Body of pancreas (tissue), 4 donors: ENCODE measurements at regions not wholly inside any gene's neighbourhood (a gene's known extent, or its start where the extent isn't known, plus 50 kb on each side); places are given as distances from the start of the nearest gene placed in this dataset.
"Not testable (repeated sequence)": the region's sequence is repeated elsewhere in the genome, so short reads cannot be mapped to it uniquely, and the experiment has no call there.

Experiments used
- ATAC-seq: fragments of 150-250 bp; one replicate; pipeline ENCODE4 v1.9.1; 2016
- DNase-seq, 4 donors: peaks; one replicate each; pipeline ENCODE4 v3.0.0-alpha.2; 2019
- H3K27ac ChIP-seq, 4 donors: fragments of 200-600 bp; sonication (generic); 1 replicate in 3 of 4; 2 replicates in 1 of 4; pipeline versions ENCODE4 v1.5.1 to v1.6.1; 2016 to 2019; ENCODE audit warnings: mild to moderate bottlenecking in 1 of 4, mixed read lengths in 1 of 4, moderate library complexity in 1 of 4
- H3K27me3 ChIP-seq, 2 donors: fragments of 200-600 bp; sonication (generic); one replicate each; pipeline ENCODE4 v1.6.0; 2016; ENCODE audit warnings: mild to moderate bottlenecking in 1 of 2
- H3K36me3 ChIP-seq, 2 donors: fragments of 200-600 bp; sonication (generic); replicated peaks in 1 of 2; 2 replicates each; pipeline ENCODE4 v1.5.1; 2016; ENCODE audit warnings: low read depth in 2 of 2; ENCODE audit not compliant: insufficient read depth in 1 of 2
- H3K4me1 ChIP-seq: fragments of 200-600 bp; sonication (generic); one replicate; pipeline ENCODE4 v1.6.0; 2016
- H3K4me3 ChIP-seq, 2 donors: fragments of 200-600 bp; sonication (generic); 1 replicate in 1 of 2; 2 replicates in 1 of 2; pipeline ENCODE4 v1.5.1; 2016 to 2019
- H3K9me3 ChIP-seq, 3 donors: fragments of 200-600 bp; sonication (generic); 1 replicate in 2 of 3; 2 replicates in 1 of 3; pipeline ENCODE4 v1.5.1; 2016
- CTCF ChIP-seq, 7 experiments: fragments of 450-650 bp in 4 of 7; fragments of 200-600 bp in 3 of 7; sonication (generic) in 3 of 7; IDR thresholded peaks; one replicate each; pipeline ENCODE4 v1.5.1; 2016 to 2019; ENCODE audit warnings: antibody characterized with exemption in 7 of 7
- POLR2A ChIP-seq, 3 donors: fragments of 450-650 bp; IDR thresholded peaks; one replicate each; pipeline ENCODE4 v1.6.1; 2016; ENCODE audit warnings: antibody characterized with exemption in 3 of 3, mild to moderate bottlenecking in 2 of 3
- WGBS, 2 donors: methylation state at CpG; one replicate each; pipeline ENCODE4 v1.1.5; 2017; 5-methylcytosine and 5-hydroxymethylcytosine counted together
- intact Hi-C: fragments of 100-400 bp; cut with DNase I; formaldehyde crosslinking; loops from one replicate; pipeline ENCODE4 v1.15.1; 2023

- no peaks in the 10 kb centered on the region for H3K9me3 ChIP-seq
- no peaks in the 10 kb centered on the region for H3K27me3 ChIP-seq
- ATAC-seq, result no peak
- intact Hi-C loops, result no loop called here
- H3K36me3 ChIP-seq, result no peaks in the 10 kb centered on the region
- H3K27ac ChIP-seq, result no peak overlapping the region
- no peak for TF ChIP-seq POLR2A (IDR thresholded peaks at IDR 0.05)
- TF ChIP-seq CTCF (IDR thresholded peaks at IDR 0.05), result no peak
- H3K4me3 ChIP-seq, result no peak overlapping the region
- peaks cover 9% of the 10 kb centered on the region for H3K4me1 ChIP-seq
- no peak for DNase-seq
- 50 to 55% methylated on average over 3 of the region's 3 CpGs for WGBS, 2 donors
These were observed 172.5 kb upstream of the KLF7 start for GRCh38 chr2:207338220-207338607.

- no peak overlapping the region for H3K4me3 ChIP-seq
- intact Hi-C loops, result no loop called here
- no peak for ATAC-seq
- H3K36me3 ChIP-seq, result no peaks in the 10 kb centered on the region
- WGBS, 2 donors, result 33 to 45% methylated on average over 3 of the region's 3 CpGs
- no peaks in the 10 kb centered on the region for H3K27me3 ChIP-seq
- no peaks in the 10 kb centered on the region for H3K9me3 ChIP-seq
- no peak for TF ChIP-seq POLR2A (IDR thresholded peaks at IDR 0.05)
- TF ChIP-seq CTCF (IDR thresholded peaks at IDR 0.05), result no peak
- H3K4me1 ChIP-seq, result peaks cover 9% of the 10 kb centered on the region
- no peak overlapping the region for H3K27ac ChIP-seq
- DNase-seq, result no peak
These were observed 172.9 kb upstream of the KLF7 start for GRCh38 chr2:207338610-207339009.

GRCh38 chr2:207341112-207341750 lies 175.5 kb upstream of the KLF7 start:
- TF ChIP-seq CTCF (IDR thresholded peaks at IDR 0.05) (no peak), POLR2A (IDR thresholded peaks at IDR 0.05) (no peak)
- Histone ChIP-seq H3K9me3 (no peaks in the 10 kb centered on the region), H3K27me3 (no peaks in the 10 kb centered on the region), H3K4me1 (no peaks in the 10 kb centered on the region), H3K36me3 (no peaks in the 10 kb centered on the region), H3K27ac (no peak overlapping the region), H3K4me3 (no peak overlapping the region)
- intact Hi-C loops, result no loop called here
- no peak for DNase-seq
- ATAC-seq, result no peak
- WGBS, 2 donors, result 20 to 29% methylated on average over 9 of the region's 9 CpGs

- ATAC-seq (no peak), DNase-seq (no peak)
- no peak for TF ChIP-seq POLR2A (IDR thresholded peaks at IDR 0.05)
- TF ChIP-seq CTCF (IDR thresholded peaks at IDR 0.05), result no peak
- H3K27me3 ChIP-seq, result no peaks in the 10 kb centered on the region
- no peaks in the 10 kb centered on the region for H3K9me3 ChIP-seq
- no peaks in the 10 kb centered on the region for H3K36me3 ChIP-seq
- intact Hi-C loops, result no loop called here
- no peak overlapping the region for H3K4me3 ChIP-seq
- no peaks in the 10 kb centered on the region for H3K4me1 ChIP-seq
- H3K27ac ChIP-seq, result no peak overlapping the region
These were observed 176.1 kb upstream of the KLF7 start for GRCh38 chr2:207341804-207342203.

GRCh38 chr2:207344596-207345394 lies 179.0 kb upstream of the KLF7 start:
- DNase-seq, intact Hi-C loops: not testable (repeated sequence)
- 51% methylated on average over 4 to 11 of the region's 12 CpGs for WGBS, 2 donors

More at GRCh38 chr2:207344596-207345394, 179.0 kb upstream of the KLF7 start:
- not testable (repeated sequence) for H3K4me1 ChIP-seq, ATAC-seq, H3K9me3 ChIP-seq, H3K27ac ChIP-seq, H3K36me3 ChIP-seq, H3K4me3 ChIP-seq, H3K27me3 ChIP-seq
